GM18867 (cell line): ENCODE measurements at regions not wholly inside any gene's neighbourhood (a gene's known extent, or its start where the extent isn't known, plus 50 kb on each side); places are given as distances from the start of the nearest gene placed in this dataset.
"Not testable (repeated sequence)": the region's sequence is repeated elsewhere in the genome, so short reads cannot be mapped to it uniquely, and the experiment has no call there.

Experiments used
- ATAC-seq: cut with Tn5 transposase; IDR thresholded peaks from one replicate; pipeline ENCODE4 v1.9.1; 2021; ENCODE audit warnings: mild to moderate bottlenecking, moderate library complexity; ENCODE audit not compliant: unreplicated experiment

DNA sequence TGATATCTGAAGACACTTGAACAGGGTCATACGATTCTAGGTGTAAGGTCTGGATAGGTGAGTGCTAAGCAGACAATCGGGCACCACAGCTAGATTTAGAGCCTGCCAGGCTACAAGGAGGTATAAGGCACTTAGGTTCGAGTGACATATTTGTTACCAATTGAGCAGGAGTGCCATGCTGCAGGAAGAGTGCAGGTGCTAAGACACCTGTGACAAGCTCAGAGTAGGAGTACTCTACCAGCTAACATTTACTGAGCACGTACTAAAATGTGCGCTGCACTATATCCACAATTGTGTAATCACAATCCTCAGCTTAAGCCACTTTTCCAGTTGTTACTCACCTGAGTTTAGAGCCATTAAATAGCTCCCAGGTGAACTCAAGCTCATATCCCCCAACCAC is 227.8 kb upstream of the MOCS1 start:
- ATAC-seq = no peak

DNA sequence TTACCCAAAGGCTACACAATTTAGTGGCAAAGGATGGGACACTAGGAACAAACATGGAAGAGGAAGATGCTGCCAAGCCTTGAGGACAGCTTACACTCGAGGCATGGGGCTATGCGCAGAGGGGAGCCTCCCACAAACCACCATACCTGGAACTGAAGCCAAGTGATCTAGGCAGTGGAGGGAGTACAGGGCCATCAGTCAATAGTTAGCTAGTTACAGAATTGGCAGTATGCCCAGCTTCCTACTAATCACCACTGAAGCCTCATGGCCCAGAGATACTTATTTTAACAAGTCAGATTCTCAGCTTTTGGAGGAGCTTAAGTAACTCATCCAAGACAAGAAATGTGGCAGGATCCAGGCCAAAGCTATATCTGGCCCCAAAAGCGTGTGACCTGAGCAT is 226.6 kb upstream of the MOCS1 start:
- ATAC-seq = no peak

GRCh38 chr6:40159865-40160264 is 225.6 kb upstream of the MOCS1 start:
- no peak for ATAC-seq

GRCh38 chr6:40152701-40153436 is 218.6 kb upstream of the MOCS1 start:
- ATAC-seq = no peak

DNA sequence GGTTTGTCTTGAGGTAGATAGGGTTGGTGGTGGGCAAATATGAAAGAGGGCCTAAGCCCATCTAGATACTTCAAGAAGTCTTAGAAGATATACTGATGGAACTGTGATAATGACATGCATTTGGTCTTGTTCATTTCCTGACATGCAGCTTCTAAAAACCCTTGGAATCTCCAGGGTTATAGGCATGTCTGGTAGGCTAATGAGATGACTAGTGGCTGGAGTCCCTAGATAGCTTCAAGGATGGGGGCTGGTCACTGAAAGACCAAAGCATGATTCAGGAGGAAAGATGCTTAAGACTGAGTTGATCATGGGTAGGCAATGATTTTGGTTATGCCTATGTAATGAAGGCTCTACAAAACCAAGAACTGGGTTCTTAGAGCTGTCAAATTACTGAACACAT is 217.9 kb upstream of the MOCS1 start:
- ATAC-seq = no peak

- ATAC-seq = peak; percentile 98
Observed at GRCh38 chr6:40148882-40149573, 214.8 kb upstream of the MOCS1 start.

GRCh38 chr6:40146902-40147301 is 212.6 kb upstream of the MOCS1 start:
- no peak for ATAC-seq

DNA sequence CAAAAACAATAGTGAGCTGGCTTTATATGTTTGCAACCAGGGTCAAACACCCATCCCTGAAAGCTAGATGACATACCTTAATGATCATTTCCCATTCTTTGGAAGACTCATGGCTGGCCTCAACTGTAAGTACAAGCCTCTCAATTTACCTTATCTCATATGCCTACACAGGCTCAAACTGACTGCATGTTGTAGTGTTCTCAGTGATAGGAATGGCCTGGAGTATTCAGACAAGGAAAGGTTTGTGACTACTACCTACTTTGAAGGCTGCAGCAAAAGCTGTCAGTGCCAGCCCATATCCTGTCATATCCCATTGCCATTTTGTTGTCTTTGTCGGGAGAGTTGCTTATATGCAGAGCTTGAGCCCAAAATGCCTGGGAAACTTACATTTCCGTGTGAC is 205.2 kb upstream of the MOCS1 start:
- ATAC-seq = no peak

GRCh38 chr6:40138273-40138720 is 204.0 kb upstream of the MOCS1 start:
- no peak for ATAC-seq

GRCh38 chr6:40135491-40136072 is 201.3 kb upstream of the MOCS1 start:
- ATAC-seq = no peak

- ATAC-seq = not testable (repeated sequence)
Observed at GRCh38 chr6:40133981-40134380, 199.7 kb upstream of the MOCS1 start.

DNA sequence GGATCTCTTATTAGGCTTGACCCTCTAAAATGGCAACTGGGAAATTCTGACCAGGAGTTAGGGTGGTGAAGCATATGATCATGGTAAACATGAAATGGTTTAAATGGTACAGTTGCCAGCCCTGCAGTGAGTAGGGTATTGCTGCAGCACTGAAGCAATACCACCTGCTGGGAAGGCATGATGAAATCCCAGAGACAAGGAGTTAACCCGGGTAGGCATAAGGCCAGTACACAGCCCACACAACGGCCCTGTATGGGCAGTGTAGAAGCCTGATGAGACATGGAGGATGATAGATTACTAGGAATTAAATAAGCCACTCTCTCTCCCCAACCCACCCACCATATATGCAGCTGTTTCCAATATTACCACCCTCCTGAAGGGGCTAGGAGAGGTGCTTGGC is 197.4 kb upstream of the MOCS1 start:
- no peak for ATAC-seq

GRCh38 chr6:40128127-40128526 is 193.9 kb upstream of the MOCS1 start:
- no peak for ATAC-seq

- ATAC-seq = no peak
Observed at GRCh38 chr6:40125680-40126394, 191.6 kb upstream of the MOCS1 start.

GRCh38 chr6:40124924-40125323 is 190.7 kb upstream of the MOCS1 start:
- ATAC-seq = no peak

DNA sequence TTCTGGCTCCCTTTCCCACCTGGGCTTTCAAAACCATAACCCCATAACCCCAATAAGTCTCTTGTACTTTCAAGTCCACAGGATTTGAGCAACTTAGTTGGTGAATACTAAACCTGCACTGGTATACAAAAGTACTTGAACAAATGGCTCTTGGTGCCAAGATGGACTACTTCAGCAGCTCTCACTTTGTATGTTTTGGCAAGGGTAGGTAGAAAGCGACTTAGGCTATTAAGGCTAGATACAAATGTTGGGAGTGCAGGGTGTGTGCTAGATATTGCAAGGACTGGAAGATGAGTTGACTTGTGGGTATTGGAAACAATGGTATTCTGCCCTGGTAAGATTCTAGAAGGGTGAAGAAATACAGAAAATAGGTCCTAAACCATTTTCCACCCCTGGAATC is 182.6 kb upstream of the MOCS1 start:
- ATAC-seq = no peak

DNA sequence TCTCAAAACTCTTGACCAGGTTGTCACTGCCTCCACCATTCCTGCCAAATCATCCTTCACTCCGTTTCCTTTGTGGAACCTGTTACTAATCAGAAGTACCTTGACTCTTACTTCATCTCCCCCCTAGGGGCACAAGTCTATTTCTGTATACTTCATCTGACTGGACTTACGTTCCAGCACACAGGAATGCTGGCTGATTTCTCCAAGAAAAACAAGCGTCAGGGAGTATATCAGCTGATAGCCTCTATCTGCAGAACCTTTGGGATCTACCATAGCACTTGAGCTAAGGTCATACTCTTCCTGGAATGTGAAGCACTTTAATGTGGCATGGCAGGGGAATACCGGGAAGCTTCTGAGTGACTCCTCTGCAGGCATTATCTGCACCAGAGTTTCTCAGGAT is 178.1 kb upstream of the MOCS1 start:
- no peak for ATAC-seq

DNA sequence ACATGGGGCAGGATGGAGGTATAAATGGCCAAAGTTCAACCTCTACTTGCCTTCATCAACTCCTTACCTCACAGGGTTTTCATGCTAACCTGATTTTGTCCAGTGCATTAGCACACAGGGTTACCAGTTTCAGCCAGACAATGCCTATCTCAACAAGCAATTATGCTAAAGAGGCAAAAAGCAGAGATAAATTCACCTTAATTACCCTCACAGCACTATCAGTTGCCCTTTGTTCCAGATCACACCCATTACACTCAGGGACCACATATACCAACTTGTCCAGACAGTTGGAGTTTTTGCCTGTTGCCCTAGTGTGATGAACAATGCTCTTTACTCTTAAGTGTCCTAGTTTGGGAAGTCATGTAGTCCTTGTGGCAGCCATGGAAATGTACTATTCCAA is 174.5 kb upstream of the MOCS1 start:
- ATAC-seq = no peak

DNA sequence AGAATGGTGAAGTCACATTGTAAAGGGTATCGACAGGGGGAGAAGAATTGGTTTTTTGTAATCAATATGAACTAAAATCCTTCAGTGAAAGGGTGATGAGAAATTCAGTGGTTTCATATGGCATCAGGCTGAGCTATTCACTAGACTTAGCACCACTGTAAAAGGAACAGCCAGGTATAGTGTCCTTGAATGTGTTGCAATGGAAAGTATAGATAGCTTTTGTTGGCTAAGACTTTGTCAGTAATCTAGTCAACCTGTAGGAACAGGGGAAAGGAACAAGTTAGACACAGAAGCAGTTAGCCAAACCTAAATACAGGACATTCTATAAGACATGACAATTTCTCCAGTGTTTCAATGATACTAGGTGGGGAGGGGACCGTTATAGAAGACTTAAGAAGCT is 172.6 kb upstream of the MOCS1 start:
- ATAC-seq = no peak

GRCh38 chr6:40098774-40099173 is 164.5 kb upstream of the MOCS1 start:
- no peak for ATAC-seq

GRCh38 chr6:40097590-40097989 is 163.3 kb upstream of the MOCS1 start:
- ATAC-seq = no peak
